ENCODE measurements at regions not wholly inside any gene's neighbourhood (a gene's known extent, or its start where the extent isn't known, plus 50 kb on each side); places are given as distances from the start of the nearest gene placed in this dataset.

DNA sequence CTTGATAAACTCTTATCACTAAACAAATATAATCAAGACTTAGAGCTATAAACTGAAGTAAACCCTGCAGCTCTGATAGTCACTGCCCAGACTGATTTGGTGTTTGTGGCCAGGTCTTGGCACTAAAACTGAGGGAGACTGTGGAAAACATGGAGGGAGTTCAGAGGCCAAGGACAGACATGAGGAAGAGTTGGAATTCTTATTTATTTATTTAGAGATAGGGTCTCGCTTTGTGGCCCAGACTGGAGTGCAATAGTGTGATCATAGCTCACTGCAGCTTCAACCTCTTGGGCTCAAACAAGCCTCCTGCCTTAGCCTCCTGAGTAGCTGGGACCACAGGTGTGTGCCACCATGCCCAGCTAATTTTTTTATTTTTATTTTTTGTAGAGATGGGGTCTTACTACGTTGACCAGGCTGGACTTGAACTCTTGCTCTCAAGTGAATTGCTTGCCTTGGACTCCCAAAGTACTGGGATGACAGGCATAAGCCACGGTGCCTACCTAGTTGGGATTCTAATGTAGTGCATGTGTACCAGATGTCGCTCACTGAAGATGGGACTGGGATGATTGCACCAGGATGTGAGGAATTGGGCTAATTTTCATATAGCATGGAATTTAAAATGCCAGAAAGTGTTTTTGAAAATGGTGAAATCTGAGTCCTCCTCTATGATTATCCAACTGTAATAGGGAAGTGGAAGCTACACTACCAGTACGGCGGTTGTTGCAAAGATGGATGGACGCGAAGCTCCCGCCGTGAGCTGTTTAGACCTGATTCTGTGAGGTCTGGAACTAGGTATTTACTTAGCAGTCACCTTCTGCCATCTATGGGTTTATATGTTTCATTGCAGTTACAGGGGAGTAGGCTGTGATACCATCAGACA is 52.7 kb upstream of the CTLA4 start:
- no peak overlapping the region for H2AFZ ChIP-seq (ENCODE audit: insufficient read depth, low read depth, low read length, poor library complexity, severe bottlenecking)
- H3K4me3 ChIP-seq (ENCODE audit: control extremely low read depth in 1 of 5, extremely low read depth in 1 of 5, insufficient read depth in 1 of 5, low read depth in 2 of 5, low read length in 4 of 5): no peak overlapping the region
- H3K4me1 ChIP-seq (ENCODE audit: control insufficient read depth in 2 of 2, insufficient read depth in 2 of 2, low read length in 2 of 2): peaks cover 0 to 4% of the 10 kb centered on the region in 2 donors
- no peak overlapping the region for H3K27ac ChIP-seq (ENCODE audit: low read length in 2 of 2)
- Mint-ChIP-seq H3K27ac (no peak overlapping the region), H3K4me1 (peaks cover 4% of the 10 kb centered on the region), H3K4me3 (no peak overlapping the region), H3K27me3 (peaks cover 72% of the 10 kb centered on the region), H3K9me3 (ENCODE audit: insufficient read depth) (no peaks in the 10 kb centered on the region)
- H3K36me3 ChIP-seq (replicated peaks in 1 of 2; ENCODE audit: control extremely low read depth in 1 of 2, control insufficient read depth in 1 of 2, extremely low read depth in 1 of 2, insufficient read depth in 2 of 2, low read length in 1 of 2): no peaks in the 10 kb centered on the region
- no peak overlapping the region for H3K9ac ChIP-seq (ENCODE audit: low read length)
- H4K20me1 ChIP-seq (ENCODE audit: control insufficient read depth, insufficient read depth, low read length, poor library complexity, severe bottlenecking): no peaks in the 10 kb centered on the region
- POLR2A ChIA-PET: no interaction called here
- WGBS (ENCODE audit: insufficient coverage): 84% methylated on average over 3 of the region's 10 CpGs
- H3K79me2 ChIP-seq (ENCODE audit: control insufficient read depth, insufficient read depth, low read length): no peaks in the 10 kb centered on the region
- peaks cover 0 to 54% (median 44%) of the 10 kb centered on the region in 4 experiments for H3K27me3 ChIP-seq (replicated peaks in 1 of 4; ENCODE audit: control extremely low read depth in 1 of 4, control insufficient read depth in 3 of 4, insufficient read depth in 4 of 4, low read length in 3 of 4)
- peaks cover 0 to 6% (median 0%) of the 10 kb centered on the region in 3 donors for H3K9me3 ChIP-seq (ENCODE audit: control extremely low read depth in 1 of 3, control insufficient read depth in 2 of 3, insufficient read depth in 1 of 3, low read length in 2 of 3)
- TF ChIP-seq, protein P1, sequence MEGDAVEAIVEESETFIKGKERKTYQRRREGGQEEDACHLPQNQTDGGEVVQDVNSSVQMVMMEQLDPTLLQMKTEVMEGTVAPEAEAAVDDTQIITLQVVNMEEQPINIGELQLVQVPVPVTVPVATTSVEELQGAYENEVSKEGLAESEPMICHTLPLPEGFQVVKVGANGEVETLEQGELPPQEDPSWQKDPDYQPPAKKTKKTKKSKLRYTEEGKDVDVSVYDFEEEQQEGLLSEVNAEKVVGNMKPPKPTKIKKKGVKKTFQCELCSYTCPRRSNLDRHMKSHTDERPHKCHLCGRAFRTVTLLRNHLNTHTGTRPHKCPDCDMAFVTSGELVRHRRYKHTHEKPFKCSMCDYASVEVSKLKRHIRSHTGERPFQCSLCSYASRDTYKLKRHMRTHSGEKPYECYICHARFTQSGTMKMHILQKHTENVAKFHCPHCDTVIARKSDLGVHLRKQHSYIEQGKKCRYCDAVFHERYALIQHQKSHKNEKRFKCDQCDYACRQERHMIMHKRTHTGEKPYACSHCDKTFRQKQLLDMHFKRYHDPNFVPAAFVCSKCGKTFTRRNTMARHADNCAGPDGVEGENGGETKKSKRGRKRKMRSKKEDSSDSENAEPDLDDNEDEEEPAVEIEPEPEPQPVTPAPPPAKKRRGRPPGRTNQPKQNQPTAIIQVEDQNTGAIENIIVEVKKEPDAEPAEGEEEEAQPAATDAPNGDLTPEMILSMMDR (IDR thresholded peaks at IDR 0.05): peak; percentile 63
- TF ChIP-seq EZH2 (IDR thresholded peaks at IDR 0.05; ENCODE audit: borderline replicate concordance, insufficient read depth, low read depth, low read length, poor library complexity, severe bottlenecking): no peak
- CTCF ChIA-PET: interaction anchor here (0.9 to 2.1 kb wide), 4 partner anchors 22 to 590 kb away, joined by 3 to 8 read pairs (median 4); no protein-coding TSS in a partner anchor
- peak; percentile 54 for ATAC-seq (ENCODE audit: low read depth)
- peak; percentile 53 for DNase-seq
- intact Hi-C loops (cut with micrococcal nuclease): loop anchor here (10.0 kb wide), 1 partner anchor 1240 kb away; no protein-coding TSS in a partner anchor
- no peak overlapping the region for H3K4me2 ChIP-seq (replicated peaks; ENCODE audit: low read depth, low read length, poor library complexity, severe bottlenecking)

DNA sequence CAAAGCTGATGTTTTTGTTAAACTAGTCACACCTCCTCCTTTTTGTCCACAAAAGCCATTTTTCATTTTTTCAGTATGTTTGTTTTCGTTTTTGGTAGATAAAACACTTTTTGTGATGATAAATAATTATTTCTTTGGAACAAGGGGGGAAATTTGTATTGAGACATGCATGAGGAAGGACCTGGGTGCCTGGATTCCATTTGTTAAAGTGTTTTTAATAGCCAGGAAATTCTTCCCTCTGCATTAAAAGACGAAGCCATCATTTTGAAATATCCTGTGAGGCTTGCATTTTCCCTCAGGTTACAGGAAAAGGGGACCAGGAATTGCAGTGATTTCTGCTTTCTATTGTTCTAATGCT is 52.1 kb upstream of the CTLA4 start:
- CTCF ChIA-PET: interaction anchor here (0.9 to 2.1 kb wide), 4 partner anchors 21 to 591 kb away, joined by 3 to 8 read pairs (median 4); no protein-coding TSS in a partner anchor
- Histone ChIP-seq H3K27me3 (replicated peaks in 1 of 4; ENCODE audit: control extremely low read depth in 1 of 4, control insufficient read depth in 3 of 4, insufficient read depth in 4 of 4, low read length in 3 of 4) (peaks cover 0 to 58% (median 46%) of the 10 kb centered on the region in 4 experiments), H3K4me2 (replicated peaks; ENCODE audit: low read depth, low read length, poor library complexity, severe bottlenecking) (no peak overlapping the region), H3K9me3 (ENCODE audit: control extremely low read depth in 1 of 3, control insufficient read depth in 2 of 3, insufficient read depth in 1 of 3, low read length in 2 of 3) (peaks cover 0 to 10% (median 0%) of the 10 kb centered on the region in 3 donors), H3K4me1 (ENCODE audit: control insufficient read depth in 2 of 2, insufficient read depth in 2 of 2, low read length in 2 of 2) (peaks cover 0 to 4% of the 10 kb centered on the region in 2 donors), H4K20me1 (ENCODE audit: control insufficient read depth, insufficient read depth, low read length, poor library complexity, severe bottlenecking) (no peaks in the 10 kb centered on the region), H3K9ac (ENCODE audit: low read length) (no peak overlapping the region), H3K79me2 (ENCODE audit: control insufficient read depth, insufficient read depth, low read length) (no peaks in the 10 kb centered on the region), H3K27ac (ENCODE audit: low read length in 2 of 2) (no peak overlapping the region), H3K4me3 (ENCODE audit: control extremely low read depth in 1 of 5, extremely low read depth in 1 of 5, insufficient read depth in 1 of 5, low read depth in 2 of 5, low read length in 4 of 5) (no peak overlapping the region), H3K36me3 (replicated peaks in 1 of 2; ENCODE audit: control extremely low read depth in 1 of 2, control insufficient read depth in 1 of 2, extremely low read depth in 1 of 2, insufficient read depth in 2 of 2, low read length in 1 of 2) (no peaks in the 10 kb centered on the region), H2AFZ (ENCODE audit: insufficient read depth, low read depth, low read length, poor library complexity, severe bottlenecking) (no peak overlapping the region)
- intact Hi-C loops (cut with micrococcal nuclease): loop anchor here (10.0 kb wide), 1 partner anchor 1241 kb away; no protein-coding TSS in a partner anchor
- ATAC-seq (ENCODE audit: low read depth) (no peak), DNase-seq (no peak)
- TF ChIP-seq, protein P1 (IDR thresholded peaks at IDR 0.05): no peak
- no peak for TF ChIP-seq EZH2 (IDR thresholded peaks at IDR 0.05; ENCODE audit: borderline replicate concordance, insufficient read depth, low read depth, low read length, poor library complexity, severe bottlenecking)
- H3K27ac Mint-ChIP-seq: no peak overlapping the region
- H3K9me3 Mint-ChIP-seq (ENCODE audit: insufficient read depth): no peaks in the 10 kb centered on the region
- POLR2A ChIA-PET: no interaction called here
- H3K4me1 Mint-ChIP-seq: peaks cover 4% of the 10 kb centered on the region
- WGBS (ENCODE audit: insufficient coverage): no CpG with 5 or more reads among the region's 2 CpGs
- peaks cover 70% of the 10 kb centered on the region for H3K27me3 Mint-ChIP-seq
- no peak overlapping the region for H3K4me3 Mint-ChIP-seq
